ENCODE measurements at regions not wholly inside any gene's neighbourhood (a gene's known extent, or its start where the extent isn't known, plus 50 kb on each side); places are given as distances from the start of the nearest gene placed in this dataset.
A peak's percentile ranks its signal among the peaks of the same experiment; 100 is the strongest.

DNA sequence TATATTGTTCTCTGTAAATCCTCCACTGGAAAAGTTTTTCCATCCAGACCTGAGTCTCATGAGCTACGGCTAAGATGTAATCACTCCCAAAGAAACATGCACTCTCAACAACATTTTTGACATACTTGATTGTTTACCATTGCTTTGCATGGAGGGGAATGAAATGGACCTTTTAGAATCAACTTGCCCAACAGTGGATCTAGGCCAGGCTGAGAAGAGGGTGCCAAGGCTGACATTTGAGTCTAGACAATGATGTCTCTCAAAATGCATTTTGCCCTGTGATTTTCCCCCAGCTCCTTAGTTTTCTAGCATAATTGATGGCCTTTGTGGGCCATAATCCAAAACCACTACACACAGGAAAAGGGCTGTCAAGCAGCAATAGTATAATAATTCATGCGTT lies 297.9 kb upstream of the KLF6 start:
- no peak overlapping the region for H3K4me2 ChIP-seq (ENCODE audit: control insufficient read depth, extremely low read depth, insufficient read depth, low read depth, low read length)
- H3K27me3 ChIP-seq (ENCODE audit: control insufficient read depth, extremely low read depth, insufficient read depth, low read length): no peaks in the 10 kb centered on the region
- no peaks in the 10 kb centered on the region for H3K9me3 ChIP-seq (ENCODE audit: control insufficient read depth, low read depth, low read length)
- no peak for TF ChIP-seq EZH2 (IDR thresholded peaks at IDR 0.05; ENCODE audit: low read length)
- H2AFZ ChIP-seq (ENCODE audit: control insufficient read depth, low read length): no peak overlapping the region
- no peak overlapping the region for H3K4me3 ChIP-seq (ENCODE audit: control insufficient read depth in 2 of 3, extremely low read depth in 1 of 3, insufficient read depth in 2 of 3, low read depth in 1 of 3, low read length in 3 of 3)
- no peaks in the 10 kb centered on the region for H3K79me2 ChIP-seq (ENCODE audit: control insufficient read depth, insufficient read depth, low read length)
- H3K4me1 ChIP-seq (ENCODE audit: control insufficient read depth, extremely low read depth, insufficient read depth, low read length): no peaks in the 10 kb centered on the region
- no peaks in the 10 kb centered on the region for H3K36me3 ChIP-seq (ENCODE audit: control insufficient read depth in 2 of 2, extremely low read depth in 1 of 2, insufficient read depth in 2 of 2, low read length in 2 of 2)
- no peak overlapping the region for H3K9ac ChIP-seq (ENCODE audit: control insufficient read depth, extremely low read depth, insufficient read depth, low read length)
- H4K20me1 ChIP-seq (ENCODE audit: control insufficient read depth, extremely low read depth, insufficient read depth, low read length): no peaks in the 10 kb centered on the region
- no peak overlapping the region for H3K27ac ChIP-seq (ENCODE audit: control insufficient read depth, insufficient read depth, low read length)
- DNase-seq (ENCODE audit: low read depth, low spot score): no peak
- H3K9me1 ChIP-seq (ENCODE audit: control insufficient read depth, extremely low read depth, insufficient read depth, low read length): no peaks in the 10 kb centered on the region
- FAIRE-seq: no peak
- dilution Hi-C loops (cut with MboI; ENCODE audit: extremely low pct_ligation_motif_present, low sequenced_read_pairs): no loop called here

DNA sequence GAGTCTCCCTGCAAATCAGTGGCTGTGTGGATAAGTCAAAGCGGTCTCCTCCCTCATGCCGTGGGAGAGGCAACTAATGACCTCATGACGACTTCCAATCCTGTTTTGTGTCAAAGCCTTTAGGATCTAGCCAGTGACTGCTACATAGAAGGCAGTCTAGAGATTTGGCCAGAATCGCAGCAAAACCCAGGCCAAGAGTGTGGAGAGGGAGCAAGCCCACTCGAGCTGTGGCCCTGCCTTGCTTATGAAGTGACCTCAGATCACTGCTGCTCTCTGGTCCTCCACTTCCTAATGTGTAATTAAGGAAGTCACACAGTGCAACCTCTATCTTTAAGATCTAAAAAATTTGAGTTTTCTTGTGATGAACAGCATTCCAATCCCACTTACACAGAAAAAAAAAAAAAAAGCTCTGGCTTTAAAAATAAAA lies 296.7 kb upstream of the KLF6 start:
- H3K4me1 ChIP-seq (ENCODE audit: control insufficient read depth, extremely low read depth, insufficient read depth, low read length): no peaks in the 10 kb centered on the region
- DNase-seq (ENCODE audit: low read depth, low spot score) (no peak), FAIRE-seq (peak; percentile 39)
- no peak overlapping the region for H3K9ac ChIP-seq (ENCODE audit: control insufficient read depth, extremely low read depth, insufficient read depth, low read length)
- no peaks in the 10 kb centered on the region for H3K79me2 ChIP-seq (ENCODE audit: control insufficient read depth, insufficient read depth, low read length)
- no peaks in the 10 kb centered on the region for H3K36me3 ChIP-seq (ENCODE audit: control insufficient read depth in 2 of 2, extremely low read depth in 1 of 2, insufficient read depth in 2 of 2, low read length in 2 of 2)
- no peaks in the 10 kb centered on the region for H4K20me1 ChIP-seq (ENCODE audit: control insufficient read depth, extremely low read depth, insufficient read depth, low read length)
- H3K27ac ChIP-seq (ENCODE audit: control insufficient read depth, insufficient read depth, low read length): no peak overlapping the region
- no peaks in the 10 kb centered on the region for H3K9me1 ChIP-seq (ENCODE audit: control insufficient read depth, extremely low read depth, insufficient read depth, low read length)
- dilution Hi-C loops (cut with MboI; ENCODE audit: extremely low pct_ligation_motif_present, low sequenced_read_pairs): no loop called here
- H3K4me2 ChIP-seq (ENCODE audit: control insufficient read depth, extremely low read depth, insufficient read depth, low read depth, low read length): no peak overlapping the region
- no peak overlapping the region for H2AFZ ChIP-seq (ENCODE audit: control insufficient read depth, low read length)
- TF ChIP-seq EZH2 (IDR thresholded peaks at IDR 0.05; ENCODE audit: low read length): no peak
- TF ChIP-seq CTCF (optimal IDR thresholded peaks at IDR 0.05 in 1 of 3, IDR thresholded peaks at IDR 0.05 in 1 of 3, conservative IDR thresholded peaks at IDR 0.05 in 1 of 3; ENCODE audit: extremely low read depth in 1 of 3, insufficient read depth in 2 of 3, low read length in 3 of 3): no peak
- no peaks in the 10 kb centered on the region for H3K9me3 ChIP-seq (ENCODE audit: control insufficient read depth, low read depth, low read length)
- H3K4me3 ChIP-seq (ENCODE audit: control insufficient read depth in 2 of 3, extremely low read depth in 1 of 3, insufficient read depth in 2 of 3, low read depth in 1 of 3, low read length in 3 of 3): no peak overlapping the region
- no peaks in the 10 kb centered on the region for H3K27me3 ChIP-seq (ENCODE audit: control insufficient read depth, extremely low read depth, insufficient read depth, low read length)

GRCh38 chr10:4080225-4080805 lies 295.3 kb upstream of the KLF6 start:
- no peak overlapping the region for H3K9ac ChIP-seq (ENCODE audit: control insufficient read depth, extremely low read depth, insufficient read depth, low read length)
- H3K9me3 ChIP-seq (ENCODE audit: control insufficient read depth, low read depth, low read length): no peaks in the 10 kb centered on the region
- peaks cover 4% of the 10 kb centered on the region for H3K4me1 ChIP-seq (ENCODE audit: control insufficient read depth, extremely low read depth, insufficient read depth, low read length)
- no peaks in the 10 kb centered on the region for H3K79me2 ChIP-seq (ENCODE audit: control insufficient read depth, insufficient read depth, low read length)
- H3K27ac ChIP-seq (ENCODE audit: control insufficient read depth, insufficient read depth, low read length): no peak overlapping the region
- no peak overlapping the region for H2AFZ ChIP-seq (ENCODE audit: control insufficient read depth, low read length)
- DNase-seq (ENCODE audit: low read depth, low spot score) (no peak), FAIRE-seq (no peak)
- H3K9me1 ChIP-seq (ENCODE audit: control insufficient read depth, extremely low read depth, insufficient read depth, low read length): no peaks in the 10 kb centered on the region
- H3K27me3 ChIP-seq (ENCODE audit: control insufficient read depth, extremely low read depth, insufficient read depth, low read length): no peaks in the 10 kb centered on the region
- H4K20me1 ChIP-seq (ENCODE audit: control insufficient read depth, extremely low read depth, insufficient read depth, low read length): no peaks in the 10 kb centered on the region
- dilution Hi-C loops (cut with MboI; ENCODE audit: extremely low pct_ligation_motif_present, low sequenced_read_pairs): no loop called here
- H3K36me3 ChIP-seq (ENCODE audit: control insufficient read depth in 2 of 2, extremely low read depth in 1 of 2, insufficient read depth in 2 of 2, low read length in 2 of 2): no peaks in the 10 kb centered on the region
- H3K4me3 ChIP-seq (ENCODE audit: control insufficient read depth in 2 of 3, extremely low read depth in 1 of 3, insufficient read depth in 2 of 3, low read depth in 1 of 3, low read length in 3 of 3): no peak overlapping the region
- no peak for TF ChIP-seq EZH2 (IDR thresholded peaks at IDR 0.05; ENCODE audit: low read length)
- no peak for TF ChIP-seq CTCF (optimal IDR thresholded peaks at IDR 0.05 in 1 of 3, IDR thresholded peaks at IDR 0.05 in 1 of 3, conservative IDR thresholded peaks at IDR 0.05 in 1 of 3; ENCODE audit: extremely low read depth in 1 of 3, insufficient read depth in 2 of 3, low read length in 3 of 3)
- no peak overlapping the region for H3K4me2 ChIP-seq (ENCODE audit: control insufficient read depth, extremely low read depth, insufficient read depth, low read depth, low read length)

All from keratinocyte (primary cell).